Activated CD4-positive, alpha-beta T cell treated with anti-CD3 and anti-CD28 coated beads for 36 hours (primary cell): ENCODE measurements at regions not wholly inside any gene's neighbourhood (a gene's known extent, or its start where the extent isn't known, plus 50 kb on each side); places are given as distances from the start of the nearest gene placed in this dataset.

ENCODE experiments used
- ATAC-seq: fragments of 200-7000 bp; cut with Tn5 transposase; one replicate; pipeline ENCODE4 v1.10.0; 2021; ENCODE audit warnings: mild to moderate bottlenecking, moderate library complexity
- CTCF ChIA-PET: fragments of 350-600 bp; sonication (Branson Sonifier 250); formaldehyde crosslinking; loops from one replicate; lab custom pipeline; 2021; ENCODE audit warnings: antibody characterized with exemption; lab: Charles Lee
- POLR2A ChIA-PET: fragments of 350-600 bp; sonication (Branson Sonifier 250); formaldehyde crosslinking; loops from one replicate; lab custom pipeline; 2021; ENCODE audit warnings: antibody characterized with exemption, inconsistent platforms; lab: Charles Lee
- DNase-seq: peaks from one replicate; pipeline ENCODE4 v3.0.0-alpha.2; 2020
- H3K27ac Mint-ChIP-seq: one replicate; pipeline ENCODE4 v1.8.0; 2021; ENCODE audit warnings: mixed read lengths
- H3K27me3 Mint-ChIP-seq: one replicate; pipeline ENCODE4 v1.8.0; 2021; ENCODE audit warnings: mixed read lengths
- H3K36me3 Mint-ChIP-seq: one replicate; pipeline ENCODE4 v1.8.0; 2021; ENCODE audit warnings: low read depth, mixed read lengths
- H3K4me1 Mint-ChIP-seq: one replicate; pipeline ENCODE4 v1.8.0; 2021; ENCODE audit warnings: mixed read lengths
- H3K4me3 Mint-ChIP-seq: one replicate; pipeline ENCODE4 v1.8.0; 2021; ENCODE audit warnings: mild to moderate bottlenecking, moderate library complexity, mixed read lengths
- H3K9me3 Mint-ChIP-seq: one replicate; pipeline ENCODE4 v1.8.0; 2021; ENCODE audit warnings: low read depth, mixed read lengths
- intact Hi-C, 2 experiments: fragments of 100-400 bp; cut with DNase I in 1 of 2; cut with micrococcal nuclease in 1 of 2; formaldehyde crosslinking; loops; one replicate each; pipeline versions ENCODE4 v1.14.2 to v1.15.1; 2022 to 2024; cut with DNase I, micrococcal nuclease

DNA sequence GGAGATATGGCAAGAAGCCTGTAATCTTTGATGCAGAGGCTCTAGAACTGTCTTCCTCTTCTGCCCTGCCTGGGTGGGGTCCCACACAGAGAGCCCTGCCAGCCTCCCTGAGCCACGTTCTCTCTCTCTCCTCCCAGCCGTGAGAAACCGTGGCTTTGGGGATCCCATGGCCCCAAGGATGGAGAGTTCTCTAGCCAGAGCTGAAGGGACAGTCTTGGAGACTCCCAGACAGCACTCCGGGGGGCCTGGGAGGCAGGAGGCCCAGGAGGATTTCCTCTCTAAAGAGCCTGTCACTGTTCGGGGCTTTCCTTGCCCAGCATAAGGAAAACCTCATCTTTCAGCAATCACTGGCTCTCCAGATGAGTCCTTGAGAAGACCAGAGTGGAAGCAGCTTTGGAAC lies 227.1 kb downstream of the ARHGAP12 start:
- H3K27ac Mint-ChIP-seq: no peak overlapping the region
- ATAC-seq (no peak), DNase-seq (no peak)
- intact Hi-C loops: loop anchor here in 1 of 2 experiments (10.0 kb wide), 1 partner anchor 223 kb away; the partner anchor contains the start of gene ARHGAP12
- CTCF ChIA-PET: no interaction called here
- H3K9me3 Mint-ChIP-seq: peaks cover 2% of the 10 kb centered on the region
- H3K4me3 Mint-ChIP-seq: no peak overlapping the region
- POLR2A ChIA-PET: no interaction called here
- peaks cover 2% of the 10 kb centered on the region for H3K36me3 Mint-ChIP-seq
- H3K27me3 Mint-ChIP-seq: peaks cover 2% of the 10 kb centered on the region
- peaks cover 11% of the 10 kb centered on the region for H3K4me1 Mint-ChIP-seq

DNA sequence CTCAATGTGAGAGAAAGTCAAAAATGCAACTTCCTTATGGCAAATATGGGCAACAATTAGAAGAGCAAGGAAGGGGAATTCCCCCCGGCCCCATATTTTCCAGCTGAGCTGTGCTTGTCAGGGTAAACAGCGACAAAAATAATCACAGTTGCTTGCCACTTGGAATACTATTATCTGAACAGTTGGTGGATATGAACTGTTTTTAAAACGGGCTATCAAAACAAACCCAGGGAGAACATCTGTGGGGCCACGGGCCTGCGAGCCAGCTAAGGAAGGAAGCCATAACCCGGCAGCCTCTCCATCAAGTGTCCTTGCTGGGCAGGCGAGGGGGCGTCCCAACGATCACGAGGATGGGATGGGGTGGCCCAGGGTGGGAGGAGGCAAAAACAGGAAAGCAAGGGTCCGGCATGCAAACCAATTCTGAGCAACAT lies 228.4 kb downstream of the ARHGAP12 start:
- Mint-ChIP-seq H3K9me3 (peaks cover 2% of the 10 kb centered on the region), H3K36me3 (peaks cover 2% of the 10 kb centered on the region), H3K27ac (no peak overlapping the region), H3K27me3 (peaks cover 2% of the 10 kb centered on the region), H3K4me3 (no peak overlapping the region), H3K4me1 (peaks cover 8% of the 10 kb centered on the region)
- ATAC-seq (no peak), DNase-seq (no peak)
- ChIA-PET POLR2A (no interaction called here), CTCF (interaction anchor here (1.0 kb wide), 1 partner anchor 108 kb away, joined by 3 read pairs; no protein-coding TSS in a partner anchor)
- intact Hi-C loops: loop anchor here in 1 of 2 experiments (10.0 kb wide), 1 partner anchor 225 kb away; the partner anchor contains the start of gene ARHGAP12

DNA sequence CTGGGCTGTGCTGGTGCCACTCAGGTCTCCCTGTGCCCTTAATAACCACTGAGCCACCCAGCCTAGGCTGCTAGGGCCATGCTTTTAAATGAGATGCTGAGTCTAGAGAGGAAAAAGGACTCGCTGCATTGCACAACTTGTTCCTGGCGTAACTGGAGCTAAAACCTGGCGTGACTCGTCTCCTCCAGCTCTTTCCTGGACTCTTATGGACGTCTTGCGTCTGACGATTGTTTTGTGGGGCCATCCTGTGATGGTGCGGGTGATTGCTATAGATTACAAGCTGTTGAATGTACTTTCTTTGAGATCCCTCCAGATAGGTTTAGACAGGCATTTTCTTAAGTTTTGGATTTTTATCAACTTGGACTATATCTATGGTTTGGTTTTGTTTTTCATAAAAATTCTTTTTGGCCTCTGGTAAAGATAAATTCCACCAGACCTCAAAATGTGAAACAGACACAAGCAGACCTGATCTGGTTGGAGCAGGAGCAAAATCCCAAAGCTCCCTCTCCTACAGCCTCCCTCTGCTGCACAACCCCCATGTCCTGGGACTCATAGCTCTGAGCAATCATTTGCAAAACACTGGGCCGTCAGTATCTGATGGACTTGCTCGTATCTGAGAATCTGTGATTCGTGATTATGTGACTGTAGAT lies 230.3 kb downstream of the ARHGAP12 start:
- intact Hi-C loops: no loop called here
- ChIA-PET CTCF (interaction anchor here (0.7 to 1.2 kb wide), 2 partner anchors 70 to 696 kb away, joined by 3 read pairs; no protein-coding TSS in a partner anchor), POLR2A (no interaction called here)
- DNase-seq: no peak
- H3K27ac Mint-ChIP-seq: no peak overlapping the region
- no peak for ATAC-seq
- H3K4me3 Mint-ChIP-seq: no peak overlapping the region
- H3K27me3 Mint-ChIP-seq: peaks cover 2% of the 10 kb centered on the region
- H3K9me3 Mint-ChIP-seq: no peaks in the 10 kb centered on the region
- peaks cover 2% of the 10 kb centered on the region for H3K36me3 Mint-ChIP-seq
- peaks cover 8% of the 10 kb centered on the region for H3K4me1 Mint-ChIP-seq

DNA sequence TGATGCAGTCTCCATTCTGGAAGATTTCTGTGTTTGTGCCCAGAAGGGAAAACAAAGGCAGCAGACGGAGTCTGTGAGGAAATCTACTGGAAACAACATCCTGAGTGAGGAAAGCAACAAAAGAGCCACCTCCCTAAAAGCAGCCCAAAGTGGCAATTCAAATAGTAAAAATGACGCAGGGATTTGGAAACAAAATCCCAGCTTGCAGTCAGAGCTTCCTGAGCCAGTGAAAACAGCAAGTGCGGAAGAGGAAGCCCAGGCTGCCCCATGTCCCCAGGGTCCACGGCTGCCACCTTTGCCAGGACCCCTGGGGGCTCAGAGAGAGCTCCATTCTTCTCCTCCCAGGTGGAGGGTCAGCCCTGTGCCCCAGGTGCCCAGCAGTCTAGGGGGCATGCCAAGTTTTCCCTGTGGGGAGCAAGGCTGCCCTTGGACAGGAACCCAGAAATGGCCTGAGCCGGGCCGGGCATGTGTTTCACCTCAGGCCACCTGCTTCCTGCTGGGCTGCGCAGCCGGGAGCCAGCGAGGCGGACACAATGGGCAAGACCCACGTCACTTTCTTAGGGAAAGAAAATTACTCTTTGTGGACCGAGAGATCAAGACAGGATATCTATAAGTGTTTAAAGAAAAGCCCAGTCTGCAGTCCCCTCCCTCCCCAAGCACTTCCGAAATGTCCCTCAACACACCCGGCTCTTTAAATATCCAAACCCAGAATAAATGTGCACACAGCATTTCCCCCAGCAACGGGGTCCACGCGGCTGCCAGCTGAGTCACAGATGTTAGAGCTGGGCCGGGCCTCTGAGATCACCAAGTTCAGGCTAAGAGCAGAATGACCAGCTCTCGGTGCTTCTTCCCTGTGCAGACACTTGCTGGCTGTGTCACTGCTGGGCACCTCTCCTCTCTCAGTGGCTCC lies 231.1 kb downstream of the ARHGAP12 start:
- H3K27ac Mint-ChIP-seq: no peak overlapping the region
- H3K27me3 Mint-ChIP-seq: peaks cover 2% of the 10 kb centered on the region
- DNase-seq: no peak
- H3K4me1 Mint-ChIP-seq: peaks cover 8% of the 10 kb centered on the region
- H3K4me3 Mint-ChIP-seq: no peak overlapping the region
- no peak for ATAC-seq
- ChIA-PET POLR2A (no interaction called here), CTCF (interaction anchor here (0.7 kb wide), 1 partner anchor 696 kb away, joined by 3 read pairs; no protein-coding TSS in a partner anchor)
- intact Hi-C loops: no loop called here
- no peaks in the 10 kb centered on the region for H3K36me3 Mint-ChIP-seq
- no peaks in the 10 kb centered on the region for H3K9me3 Mint-ChIP-seq

DNA sequence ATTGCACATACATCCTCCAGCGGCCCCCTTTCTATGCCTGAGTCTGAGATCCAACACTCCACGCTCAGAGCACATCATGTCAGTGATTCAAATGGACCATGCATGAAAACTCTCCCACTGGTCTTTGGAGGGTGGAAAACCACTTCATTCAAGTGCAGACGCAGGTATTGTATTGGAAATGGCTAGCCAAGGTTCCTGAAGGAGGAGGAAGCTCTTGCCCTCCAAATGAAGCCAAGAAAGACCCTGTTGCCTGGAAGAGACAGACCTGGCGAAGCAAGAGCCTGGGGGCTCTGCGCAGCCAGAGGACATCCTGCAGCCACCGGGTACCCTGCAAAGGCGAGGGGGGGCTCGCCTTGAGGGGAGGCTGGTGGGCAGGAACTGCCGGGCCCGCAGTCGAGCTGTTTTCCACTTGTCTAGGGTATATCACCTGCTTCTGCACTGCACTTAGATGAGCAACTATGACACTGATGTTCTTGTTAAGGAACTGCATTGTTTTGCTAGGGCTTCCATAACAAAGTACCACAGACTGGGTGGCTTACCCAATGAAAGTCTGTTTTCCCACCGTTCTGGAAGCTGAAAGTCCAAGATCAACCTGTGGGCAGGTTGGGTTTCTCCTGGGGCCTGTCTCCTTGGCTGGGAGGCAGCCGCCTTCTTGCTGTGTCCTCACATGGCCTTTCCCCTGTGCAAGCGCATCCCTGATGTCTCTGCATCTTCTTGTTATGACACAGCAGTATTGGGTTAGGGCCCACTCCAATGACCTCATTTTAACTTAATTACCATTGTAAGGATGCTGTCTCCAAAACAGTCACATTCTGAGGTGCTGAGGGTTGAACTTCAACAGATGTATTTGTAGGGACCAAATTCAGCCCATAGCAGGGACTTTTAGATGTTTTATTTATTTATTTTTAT lies 233.4 kb downstream of the ARHGAP12 start:
- Mint-ChIP-seq H3K9me3 (no peaks in the 10 kb centered on the region), H3K27me3 (peaks cover 2% of the 10 kb centered on the region), H3K36me3 (no peaks in the 10 kb centered on the region), H3K27ac (no peak overlapping the region), H3K4me1 (peaks cover 1% of the 10 kb centered on the region), H3K4me3 (no peak overlapping the region)
- intact Hi-C loops: no loop called here
- no peak for DNase-seq
- CTCF ChIA-PET: no interaction called here
- peak; percentile 30 for ATAC-seq
- POLR2A ChIA-PET: no interaction called here

DNA sequence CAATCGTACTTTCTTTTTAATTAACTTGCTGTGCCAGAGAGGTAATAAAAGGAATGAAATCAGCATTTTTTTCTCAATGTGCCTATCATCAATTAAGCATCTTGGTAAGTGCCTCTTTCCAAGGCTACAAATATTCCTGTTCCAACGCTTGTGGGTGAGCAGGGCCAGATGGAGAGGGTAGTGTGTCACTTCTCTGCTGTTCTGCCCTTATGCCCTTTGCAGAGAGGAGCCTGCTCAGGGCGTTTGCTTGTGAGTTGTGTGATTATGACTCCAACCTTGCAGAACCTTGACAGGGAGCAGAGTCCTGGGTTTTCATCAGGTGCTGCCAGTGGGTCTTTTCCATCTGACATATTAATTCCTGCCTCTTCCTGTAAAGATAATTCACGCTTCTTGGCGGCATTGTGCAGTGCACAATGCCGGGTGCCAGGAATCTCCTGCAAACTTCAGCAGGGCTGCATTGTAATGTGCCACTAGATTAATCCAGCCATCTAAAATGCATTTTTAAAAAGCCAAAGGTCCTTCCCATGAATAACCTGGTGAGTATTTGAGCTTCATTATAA lies 234.4 kb downstream of the ARHGAP12 start:
- Mint-ChIP-seq H3K27me3 (peaks cover 2% of the 10 kb centered on the region), H3K4me1 (no peaks in the 10 kb centered on the region), H3K9me3 (peaks cover 4% of the 10 kb centered on the region), H3K27ac (no peak overlapping the region), H3K36me3 (no peaks in the 10 kb centered on the region), H3K4me3 (no peak overlapping the region)
- DNase-seq (no peak), ATAC-seq (no peak)
- intact Hi-C loops: no loop called here
- POLR2A ChIA-PET: no interaction called here
- CTCF ChIA-PET: interaction anchor here (1.6 kb wide), 1 partner anchor 11 kb away, joined by 3 read pairs; no protein-coding TSS in a partner anchor

GRCh38 chr10:31693491-31693890 lies 235.1 kb downstream of the ARHGAP12 start:
- intact Hi-C loops: no loop called here
- ChIA-PET POLR2A (no interaction called here), CTCF (interaction anchor here (0.6 to 1.6 kb wide), 2 partner anchors 12 to 32 kb away, joined by 3 read pairs; no protein-coding TSS in a partner anchor)

DNA sequence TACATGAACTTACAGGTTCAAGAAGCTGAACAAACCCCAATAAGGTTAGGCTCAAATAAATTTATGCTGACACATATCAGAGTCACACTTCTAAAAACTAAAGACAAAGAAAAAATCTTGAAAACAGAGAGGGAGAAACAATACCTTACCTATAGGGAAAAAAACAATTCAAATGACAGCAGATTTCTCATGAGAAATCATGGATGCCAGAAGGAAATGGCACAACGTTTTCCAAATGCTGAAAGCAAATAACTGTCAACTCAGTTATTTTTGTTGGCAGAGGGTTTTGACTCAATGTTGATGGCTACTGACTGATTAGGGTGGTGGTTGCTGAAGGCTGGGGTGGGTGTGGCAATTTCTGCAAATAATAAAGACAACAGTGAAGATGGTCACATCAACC lies 239.4 kb downstream of the ARHGAP12 start:
- ATAC-seq: no peak
- CTCF ChIA-PET: no interaction called here
- DNase-seq: no peak
- POLR2A ChIA-PET: no interaction called here
- intact Hi-C loops: no loop called here
- Mint-ChIP-seq H3K27me3 (peaks cover 2% of the 10 kb centered on the region), H3K4me3 (no peak overlapping the region), H3K36me3 (no peaks in the 10 kb centered on the region), H3K27ac (no peak overlapping the region), H3K9me3 (peaks cover 20% of the 10 kb centered on the region), H3K4me1 (no peaks in the 10 kb centered on the region)

More at GRCh38 chr10:31693491-31693890, 235.1 kb downstream of the ARHGAP12 start:
- ATAC-seq (no peak), DNase-seq (no peak)
- Mint-ChIP-seq H3K4me1 (no peaks in the 10 kb centered on the region), H3K4me3 (no peak overlapping the region), H3K9me3 (peaks cover 8% of the 10 kb centered on the region), H3K27ac (no peak overlapping the region), H3K27me3 (peaks cover 2% of the 10 kb centered on the region), H3K36me3 (no peaks in the 10 kb centered on the region)

DNA sequence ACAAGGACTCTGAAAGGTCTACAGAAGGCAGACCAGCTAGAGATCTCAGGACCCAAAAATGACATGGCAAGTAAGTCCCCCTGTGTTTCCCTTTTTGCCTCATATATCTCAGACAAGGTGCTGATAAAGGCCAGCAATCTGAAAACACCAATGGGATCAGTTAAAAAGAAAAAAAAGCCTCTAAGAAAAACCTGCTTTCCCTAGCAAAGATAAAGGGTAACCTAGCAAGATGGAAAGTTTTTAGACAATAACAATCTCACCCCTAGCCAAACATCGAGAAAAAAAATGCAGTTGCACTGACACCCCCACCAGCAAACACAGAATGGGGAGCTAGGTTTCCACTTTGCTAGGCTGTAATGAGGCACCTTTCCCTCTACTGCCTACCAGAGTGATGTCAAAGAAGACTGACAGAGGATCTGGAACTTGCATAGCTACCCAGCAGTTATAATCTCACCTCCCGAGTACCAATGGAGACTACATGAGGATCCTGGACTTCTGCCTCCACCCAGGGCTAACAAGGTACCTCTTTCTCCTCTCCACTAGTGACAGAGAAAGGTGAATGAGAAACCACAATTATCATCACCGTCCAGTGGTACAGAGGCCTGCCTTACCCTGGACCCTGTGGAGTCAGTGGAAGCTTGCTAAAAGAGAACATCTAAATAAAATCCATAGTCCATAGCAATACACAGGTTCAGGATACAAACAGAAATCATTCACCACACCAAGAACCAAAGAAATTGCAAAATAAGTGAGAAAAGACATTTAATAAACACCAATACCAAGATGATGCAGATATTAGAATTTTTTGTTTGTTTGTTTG lies 240.8 kb downstream of the ARHGAP12 start:
- peaks cover 2% of the 10 kb centered on the region for H3K27me3 Mint-ChIP-seq
- H3K9me3 Mint-ChIP-seq: peaks cover 27% of the 10 kb centered on the region
- ATAC-seq: peak; percentile 73

DNA sequence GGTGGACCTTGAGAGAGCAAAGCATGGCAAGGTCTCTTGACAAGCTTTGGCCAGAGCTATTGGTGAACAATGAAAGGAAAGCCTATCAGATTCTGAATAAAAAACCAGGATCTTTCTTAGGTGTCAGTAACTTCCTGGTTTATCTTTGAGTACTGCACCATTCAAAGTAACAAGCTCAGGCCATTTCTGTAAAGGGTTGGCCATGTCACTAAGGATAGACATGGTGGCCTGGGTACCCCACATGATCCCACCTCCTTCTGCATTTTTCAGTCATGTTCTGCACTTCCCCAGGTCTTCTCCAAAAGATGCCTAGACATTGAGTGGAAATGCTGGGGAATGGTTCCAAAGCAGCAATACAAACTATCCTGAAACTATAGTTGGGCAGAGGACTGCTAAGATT lies 242.0 kb downstream of the ARHGAP12 start:
- intact Hi-C loops: no loop called here
- no peak for DNase-seq
- Mint-ChIP-seq H3K9me3 (peaks cover 39% of the 10 kb centered on the region), H3K4me3 (no peak overlapping the region), H3K27ac (no peak overlapping the region), H3K4me1 (no peaks in the 10 kb centered on the region), H3K36me3 (no peaks in the 10 kb centered on the region), H3K27me3 (peaks cover 5% of the 10 kb centered on the region)
- ChIA-PET POLR2A (no interaction called here), CTCF (no interaction called here)
- ATAC-seq: no peak

More for the DNA sequence above, 240.8 kb downstream of the ARHGAP12 start:
- Mint-ChIP-seq H3K27ac (no peak overlapping the region), H3K36me3 (no peaks in the 10 kb centered on the region), H3K4me3 (no peak overlapping the region), H3K4me1 (no peaks in the 10 kb centered on the region)
- ChIA-PET POLR2A (interaction anchor here (0.8 kb wide), 1 partner anchor 83 kb away, joined by 3 read pairs; no protein-coding TSS in a partner anchor), CTCF (interaction anchor here (0.9 kb wide), 1 partner anchor 8 kb away, joined by 3 read pairs; no protein-coding TSS in a partner anchor)
- DNase-seq: no peak
- intact Hi-C loops: no loop called here
